ENCODE measurements at regions not wholly inside any gene's neighbourhood (a gene's known extent, or its start where the extent isn't known, plus 50 kb on each side); places are given as distances from the start of the nearest gene placed in this dataset.

DNA sequence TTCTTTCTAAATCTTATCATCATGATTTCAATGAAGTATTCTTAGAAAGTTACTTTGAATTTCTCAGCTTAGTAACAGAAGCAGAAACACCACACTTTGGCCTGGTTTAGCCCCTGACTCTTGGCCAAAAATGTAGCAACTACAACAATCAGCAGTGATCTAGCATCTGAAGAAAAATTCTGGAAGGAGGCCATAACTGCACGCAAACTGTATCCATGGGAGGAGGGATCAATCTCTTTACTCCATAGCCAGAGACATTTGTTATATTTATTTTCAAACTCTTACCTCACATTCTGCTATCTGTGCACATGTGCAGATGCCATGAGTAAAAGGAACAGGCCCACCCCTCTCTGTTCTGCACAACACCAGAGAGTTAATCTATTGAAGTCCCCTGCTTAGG, 251.0 kb upstream of the P2RY1 start:
- no peak for TF ChIP-seq CTCF (IDR thresholded peaks at IDR 0.05)
- no peak for TF ChIP-seq POLR2A (IDR thresholded peaks at IDR 0.05)

Data from esophagus squamous epithelium (tissue), 4 donors.